ENCODE measurements at regions not wholly inside any gene's neighbourhood (a gene's known extent, or its start where the extent isn't known, plus 50 kb on each side); places are given as distances from the start of the nearest gene placed in this dataset.

DNA sequence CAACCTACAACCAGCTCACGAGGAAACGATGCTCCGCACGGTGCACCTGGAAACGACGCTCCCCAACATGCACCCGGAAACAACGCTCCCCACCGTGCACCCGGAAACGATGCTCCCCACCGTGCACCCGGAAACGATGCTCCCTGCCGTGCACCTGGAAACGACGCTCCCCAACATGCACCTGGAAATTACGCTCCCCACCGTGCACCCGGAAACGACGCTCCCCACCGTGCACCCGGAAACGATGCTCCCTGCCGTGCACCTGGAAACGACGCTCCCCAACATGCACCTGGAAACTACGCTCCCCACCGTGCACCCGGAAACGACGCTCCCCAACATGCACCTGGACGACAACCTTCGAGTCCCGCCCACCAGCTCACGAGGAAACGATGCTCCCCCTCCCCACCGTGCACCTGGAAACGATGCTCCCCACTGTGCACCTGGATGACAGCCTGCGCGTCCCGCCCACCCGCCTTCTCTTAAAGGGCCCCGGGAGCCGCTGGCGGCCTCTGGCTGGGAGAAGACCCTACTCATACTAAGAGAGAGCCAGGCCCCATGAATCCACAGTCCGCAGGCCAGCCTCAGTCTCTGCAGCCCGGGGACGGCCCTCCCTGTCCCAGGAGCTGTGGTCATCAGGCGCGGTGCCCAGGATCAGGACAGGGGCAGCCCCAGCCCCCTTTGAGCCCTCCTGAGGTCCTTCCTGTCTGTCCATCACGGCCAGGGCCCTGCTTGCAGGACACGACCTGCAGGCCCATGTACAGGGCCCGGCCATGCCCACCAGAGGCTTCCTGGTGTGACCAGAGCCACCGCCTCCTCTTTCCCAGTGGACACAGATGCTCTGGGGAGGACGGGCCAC is 98.3 kb downstream of the PDGFA start:
- no peak overlapping the region for H3K4me3 ChIP-seq
- H3K9ac ChIP-seq: no peak overlapping the region
- no peak overlapping the region for H3K27ac ChIP-seq
- TF ChIP-seq Cebpa-rat (IDR thresholded peaks at IDR 0.05): no peak
- H3K36me3 ChIP-seq: no peaks in the 10 kb centered on the region
- no peak overlapping the region for H3K4me2 ChIP-seq
- H4K20me1 ChIP-seq: no peaks in the 10 kb centered on the region
- peaks cover 36% of the 10 kb centered on the region for H3K4me1 ChIP-seq
- H3K9me3 ChIP-seq: peaks cover 26% of the 10 kb centered on the region
- H3K27me3 ChIP-seq: no peaks in the 10 kb centered on the region

- Histone ChIP-seq H3K27me3 (no peaks in the 10 kb centered on the region), H3K9ac (no peak overlapping the region), H3K4me3 (no peak overlapping the region), H3K4me1 (peaks cover 43% of the 10 kb centered on the region), H3K9me3 (peaks cover 18% of the 10 kb centered on the region), H3K36me3 (no peaks in the 10 kb centered on the region), H3K4me2 (no peak overlapping the region), H3K27ac (no peak overlapping the region), H4K20me1 (no peaks in the 10 kb centered on the region)
- TF ChIP-seq Cebpa-rat (IDR thresholded peaks at IDR 0.05): no peak
Observed at GRCh38 chr7:422191-422885, 97.3 kb downstream of the PDGFA start.

DNA sequence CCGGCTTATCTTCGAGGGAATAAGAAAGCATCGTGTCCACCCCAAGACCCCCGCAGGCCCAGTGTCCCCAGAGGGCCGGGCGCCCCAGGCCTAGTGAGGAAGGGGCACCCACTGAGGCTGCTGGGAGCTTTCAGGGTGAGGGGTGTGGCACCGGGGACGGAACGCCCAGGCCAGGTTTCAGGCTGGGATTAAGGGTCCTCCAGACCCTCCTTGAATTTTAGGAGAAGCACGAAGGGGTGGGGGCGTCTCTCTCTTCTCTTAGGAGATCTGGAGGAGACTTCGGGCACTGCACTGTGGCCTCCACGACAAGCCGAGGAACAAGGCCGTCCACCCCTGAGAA is 96.8 kb downstream of the PDGFA start:
- H3K9ac ChIP-seq: no peak overlapping the region
- peaks cover 43% of the 10 kb centered on the region for H3K4me1 ChIP-seq
- peak overlapping the region; percentile 91 for H3K4me2 ChIP-seq
- H3K36me3 ChIP-seq: no peaks in the 10 kb centered on the region
- no peaks in the 10 kb centered on the region for H4K20me1 ChIP-seq
- H3K9me3 ChIP-seq: peaks cover 13% of the 10 kb centered on the region
- no peak overlapping the region for H3K4me3 ChIP-seq
- H3K27me3 ChIP-seq: no peaks in the 10 kb centered on the region
- no peak overlapping the region for H3K27ac ChIP-seq
- TF ChIP-seq Cebpa-rat (IDR thresholded peaks at IDR 0.05): no peak

- no peaks in the 10 kb centered on the region for H4K20me1 ChIP-seq
- no peak overlapping the region for H3K4me3 ChIP-seq
- peaks cover 5% of the 10 kb centered on the region for H3K9me3 ChIP-seq
- 0 out of 2 replicates have a peak overlapping the region, but pooled peaks have one; percentile 14 for H3K27ac ChIP-seq
- H3K9ac ChIP-seq: no peak overlapping the region
- H3K27me3 ChIP-seq: no peaks in the 10 kb centered on the region
- no peak for TF ChIP-seq Cebpa-rat (IDR thresholded peaks at IDR 0.05)
- H3K4me1 ChIP-seq: peaks cover 43% of the 10 kb centered on the region
- peak overlapping the region; percentile 91 for H3K4me2 ChIP-seq
- no peaks in the 10 kb centered on the region for H3K36me3 ChIP-seq
Observed at GRCh38 chr7:423312-424260, 96.1 kb downstream of the PDGFA start.

DNA sequence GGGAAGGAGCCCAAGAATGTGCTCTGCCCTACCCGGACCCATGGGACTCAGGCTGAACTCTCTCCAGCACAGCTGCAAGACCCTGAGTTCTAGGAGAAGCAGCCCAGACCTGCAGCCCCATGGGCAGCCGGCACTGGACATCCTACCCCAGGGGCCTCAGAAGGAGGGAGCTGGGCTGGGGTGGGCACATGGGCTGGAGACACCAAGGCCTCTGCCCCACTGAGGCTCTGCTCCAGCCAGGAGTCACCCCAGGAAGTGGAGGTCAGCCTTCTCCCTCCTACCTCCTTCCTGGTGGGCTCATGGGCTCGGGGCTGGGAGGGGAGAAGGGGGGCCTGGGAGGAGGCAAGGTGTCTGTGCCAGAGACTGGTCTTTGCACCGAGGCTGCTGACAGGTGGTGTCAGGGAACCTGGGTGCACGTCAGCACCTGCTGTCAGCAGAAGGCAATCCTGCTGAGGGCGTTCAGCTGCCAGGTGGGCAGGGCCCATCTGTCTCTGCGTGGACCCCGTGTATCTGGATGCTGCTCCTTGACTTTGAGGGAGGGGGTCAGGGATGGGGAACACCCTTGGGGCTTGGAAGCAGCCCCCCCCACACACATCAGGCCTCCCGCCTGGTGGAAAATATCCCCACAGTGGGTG is 95.2 kb downstream of the PDGFA start:
- no peak for TF ChIP-seq Cebpa-rat (IDR thresholded peaks at IDR 0.05)
- Histone ChIP-seq H3K27ac (peak overlapping the region; percentile 22; the same call in 1 of the 2 replicates), H3K27me3 (no peaks in the 10 kb centered on the region)

GRCh38 chr7:424961-425793 is 94.5 kb downstream of the PDGFA start:
- H4K20me1 ChIP-seq: no peaks in the 10 kb centered on the region
- peak overlapping the region; percentile 28; the same call in 1 of the 2 replicates for H3K4me3 ChIP-seq
- no peak for TF ChIP-seq Cebpa-rat (IDR thresholded peaks at IDR 0.05)
- no peaks in the 10 kb centered on the region for H3K9me3 ChIP-seq
- H3K4me2 ChIP-seq: peak overlapping the region; percentile 91
- no peaks in the 10 kb centered on the region for H3K27me3 ChIP-seq
- H3K27ac ChIP-seq: 0 out of 2 replicates have a peak overlapping the region, but pooled peaks have one; percentile 18
- no peak overlapping the region for H3K9ac ChIP-seq
- no peaks in the 10 kb centered on the region for H3K36me3 ChIP-seq
- H3K4me1 ChIP-seq: peaks cover 43% of the 10 kb centered on the region

More for the DNA sequence above, 95.2 kb downstream of the PDGFA start:
- no peaks in the 10 kb centered on the region for H3K36me3 ChIP-seq
- peak overlapping the region; percentile 28; the same call in 1 of the 2 replicates for H3K4me3 ChIP-seq
- H3K9ac ChIP-seq: no peak overlapping the region
- H4K20me1 ChIP-seq: no peaks in the 10 kb centered on the region
- H3K4me2 ChIP-seq: peak overlapping the region; percentile 91
- peaks cover 43% of the 10 kb centered on the region for H3K4me1 ChIP-seq
- H3K9me3 ChIP-seq: no peaks in the 10 kb centered on the region

DNA sequence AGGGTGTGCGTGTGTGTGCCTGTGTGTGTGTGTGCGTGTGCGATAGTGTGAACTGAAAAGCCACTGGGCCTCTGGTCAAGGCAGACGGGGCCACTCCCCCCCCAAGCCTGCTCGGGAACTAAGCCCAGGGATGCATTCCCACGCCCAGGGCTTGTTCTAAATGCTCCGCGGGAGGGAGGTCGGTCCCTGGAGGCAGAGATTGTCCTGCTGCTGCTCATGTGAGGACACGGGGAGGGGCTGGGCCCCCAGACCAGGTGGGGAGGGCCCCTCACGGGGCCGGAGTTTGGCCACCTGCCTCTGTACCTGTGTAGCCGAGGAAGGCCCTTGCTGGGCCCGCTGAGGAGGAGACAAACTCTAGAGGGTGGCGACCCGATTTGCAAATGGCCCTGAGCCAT is 93.9 kb downstream of the PDGFA start:
- H3K9me3 ChIP-seq: no peaks in the 10 kb centered on the region
- H3K36me3 ChIP-seq: no peaks in the 10 kb centered on the region
- no peak overlapping the region for H3K27ac ChIP-seq
- peak overlapping the region; percentile 91 for H3K4me2 ChIP-seq
- no peak for TF ChIP-seq Cebpa-rat (IDR thresholded peaks at IDR 0.05)
- no peak overlapping the region for H3K9ac ChIP-seq
- no peak overlapping the region for H3K4me3 ChIP-seq
- H3K27me3 ChIP-seq: no peaks in the 10 kb centered on the region
- peaks cover 43% of the 10 kb centered on the region for H3K4me1 ChIP-seq
- H4K20me1 ChIP-seq: no peaks in the 10 kb centered on the region

GRCh38 chr7:426510-426909 is 93.1 kb downstream of the PDGFA start:
- H3K9ac ChIP-seq: no peak overlapping the region
- H3K4me1 ChIP-seq: peaks cover 43% of the 10 kb centered on the region
- peak overlapping the region; percentile 68 for H3K4me2 ChIP-seq
- no peaks in the 10 kb centered on the region for H4K20me1 ChIP-seq
- H3K4me3 ChIP-seq: no peak overlapping the region
- H3K27me3 ChIP-seq: no peaks in the 10 kb centered on the region
- H3K27ac ChIP-seq: no peak overlapping the region
- H3K36me3 ChIP-seq: no peaks in the 10 kb centered on the region
- TF ChIP-seq Cebpa-rat (IDR thresholded peaks at IDR 0.05): no peak
- no peaks in the 10 kb centered on the region for H3K9me3 ChIP-seq
